Cardiac fibroblast (primary cell): ENCODE measurements at regions not wholly inside any gene's neighbourhood (a gene's known extent, or its start where the extent isn't known, plus 50 kb on each side); places are given as distances from the start of the nearest gene placed in this dataset.

Source experiments
- DNase-seq, 2 donors: peaks; one replicate each; pipeline versions ENCODE4 v3.0.0 to v3.0.0-alpha.2; 2010; ENCODE audit warnings: low read depth in 2 of 2
- H3K4me3 ChIP-seq, 2 donors: replicated peaks in 1 of 2; 1 replicate in 1 of 2; 2 replicates in 1 of 2; pipeline ENCODE4 v1.5.1; 2011; ENCODE audit warnings: low read depth in 2 of 2, low read length in 2 of 2, mild to moderate bottlenecking in 2 of 2, moderate library complexity in 1 of 2
- CTCF ChIP-seq: IDR thresholded peaks from one replicate; pipeline ENCODE4 v1.5.1; 2011; ENCODE audit warnings: low read depth, mild to moderate bottlenecking, low read length, inconsistent platforms

- TF ChIP-seq CTCF: no peak
- H3K4me3 ChIP-seq: no peak overlapping the region
Measured at GRCh38 chr9:135299239-135299590, 180.4 kb upstream of the PPP1R26 start.

GRCh38 chr9:135299651-135300345 lies 179.8 kb upstream of the PPP1R26 start:
- H3K4me3 ChIP-seq: no peak overlapping the region
- DNase-seq: no peak

More at GRCh38 chr9:135299239-135299590, 180.4 kb upstream of the PPP1R26 start:
- no peak for DNase-seq

GRCh38 chr9:135300346-135301141 lies 179.0 kb upstream of the PPP1R26 start:
- no peak overlapping the region for H3K4me3 ChIP-seq
- no peak for DNase-seq
- no peak for TF ChIP-seq CTCF

More at GRCh38 chr9:135299651-135300345, 179.8 kb upstream of the PPP1R26 start:
- no peak for TF ChIP-seq CTCF

GRCh38 chr9:135301271-135302263 lies 178.0 kb upstream of the PPP1R26 start:
- no peak for DNase-seq
- no peak for TF ChIP-seq CTCF
- no peak overlapping the region for H3K4me3 ChIP-seq

- H3K4me3 ChIP-seq: no peak overlapping the region
- DNase-seq: no peak
- TF ChIP-seq CTCF: no peak
Measured at GRCh38 chr9:135302329-135303279, 177.0 kb upstream of the PPP1R26 start.

- H3K4me3 ChIP-seq: no peak overlapping the region
- no peak for DNase-seq
- TF ChIP-seq CTCF: no peak
Measured at GRCh38 chr9:135303280-135303647, 176.3 kb upstream of the PPP1R26 start.
